HG02970 (cell line): ENCODE measurements at regions not wholly inside any gene's neighbourhood (a gene's known extent, or its start where the extent isn't known, plus 50 kb on each side); places are given as distances from the start of the nearest gene placed in this dataset.

Experiments
- ATAC-seq: cut with Tn5 transposase; IDR thresholded peaks from one replicate; pipeline ENCODE4 v1.9.1; 2021; ENCODE audit warnings: mild to moderate bottlenecking, moderate library complexity, moderate number of reproducible peaks; ENCODE audit not compliant: unreplicated experiment, low FRiP score

- ATAC-seq: no peak
These were observed 588.7 kb upstream of the PFKP start for GRCh38 chr10:2478656-2479055.

DNA sequence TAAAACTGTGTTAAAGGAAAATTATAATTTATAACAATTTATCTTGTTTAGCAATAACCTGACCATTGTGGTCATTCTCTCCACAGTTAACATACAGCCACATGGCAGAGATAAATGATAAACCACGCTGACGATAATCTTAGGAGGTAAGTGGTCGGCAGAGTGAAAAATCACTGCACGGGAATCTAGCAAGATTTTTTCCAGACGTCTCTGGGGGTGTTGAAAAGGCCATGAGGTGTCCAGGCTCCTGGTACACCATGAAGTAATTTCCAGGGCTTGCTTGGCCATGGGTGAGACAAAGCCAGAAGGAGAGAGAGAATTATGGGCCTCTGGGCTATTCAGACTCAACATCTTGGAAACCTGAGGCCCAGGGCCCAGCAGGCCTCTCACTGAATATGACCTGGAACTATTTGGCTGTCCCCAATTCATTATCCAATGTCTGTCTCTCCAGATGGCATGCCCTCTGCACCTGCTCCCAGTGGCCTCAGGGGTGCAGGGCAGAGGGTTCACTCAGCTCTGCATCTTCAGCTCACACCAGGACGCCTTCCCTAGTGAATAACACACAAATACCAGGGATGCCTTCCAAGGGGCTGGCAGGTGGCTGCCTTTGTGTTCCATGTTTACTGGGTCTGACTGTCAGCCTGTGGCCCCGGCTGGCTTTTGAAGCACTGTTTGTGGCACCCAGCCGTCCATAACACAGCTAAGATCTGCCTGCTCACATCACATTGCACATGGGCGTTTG, 590.4 kb upstream of the PFKP start:
- no peak for ATAC-seq

DNA sequence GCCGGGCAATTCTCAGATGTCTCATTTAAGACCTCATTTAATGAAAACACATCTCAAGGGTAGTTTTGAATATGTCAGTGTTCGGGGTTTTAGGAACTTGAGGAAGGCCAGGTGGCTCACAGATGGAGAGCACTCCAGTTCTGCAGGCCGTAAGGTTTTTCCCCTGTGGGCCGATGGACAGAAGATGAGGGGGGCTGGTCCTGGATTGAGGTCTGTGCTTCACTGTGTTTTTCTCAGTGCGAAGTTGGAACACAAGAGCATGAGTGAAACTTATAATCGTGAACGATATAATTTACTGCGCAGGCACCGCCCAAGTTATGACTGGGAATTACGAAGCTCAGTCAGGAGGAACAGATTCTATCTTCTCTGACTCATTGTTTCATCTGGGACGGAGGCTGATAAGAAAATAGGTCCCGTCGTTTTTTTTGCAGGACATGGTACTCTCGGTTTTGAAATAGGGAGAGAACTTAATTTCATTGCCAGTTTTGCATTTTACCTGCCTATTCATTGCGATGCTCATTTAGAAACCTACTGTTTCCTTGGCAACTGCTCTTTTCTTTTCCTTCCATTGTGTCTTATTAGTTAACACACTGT, 591.0 kb upstream of the PFKP start:
- no peak for ATAC-seq

DNA sequence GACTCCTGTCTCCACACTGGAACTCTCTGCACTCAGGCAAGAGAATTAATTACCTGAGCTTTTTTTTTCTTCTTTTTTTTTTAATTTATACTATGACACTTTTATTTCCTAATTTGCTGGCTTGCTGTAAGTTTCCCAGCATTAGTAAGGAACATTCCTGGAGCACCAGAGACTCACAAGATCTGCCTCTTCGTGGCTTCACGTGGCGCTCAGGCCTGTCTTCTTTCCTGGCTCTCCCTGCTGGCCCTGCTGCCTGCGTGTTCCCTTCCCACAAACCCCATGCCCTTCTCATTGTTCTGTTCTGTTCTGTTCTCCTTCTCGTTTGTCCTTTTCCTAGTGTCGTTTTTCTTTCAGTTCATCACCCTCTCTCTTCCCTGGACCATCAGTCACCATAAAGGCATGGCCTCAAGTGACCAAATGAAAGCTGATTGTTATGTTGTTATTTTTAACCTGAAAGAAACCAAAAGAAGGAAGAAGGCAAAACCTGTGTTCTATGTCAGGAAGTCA, 591.6 kb upstream of the PFKP start:
- no peak for ATAC-seq

- ATAC-seq: no peak
These were observed 595.5 kb upstream of the PFKP start for GRCh38 chr10:2471811-2472210.

DNA sequence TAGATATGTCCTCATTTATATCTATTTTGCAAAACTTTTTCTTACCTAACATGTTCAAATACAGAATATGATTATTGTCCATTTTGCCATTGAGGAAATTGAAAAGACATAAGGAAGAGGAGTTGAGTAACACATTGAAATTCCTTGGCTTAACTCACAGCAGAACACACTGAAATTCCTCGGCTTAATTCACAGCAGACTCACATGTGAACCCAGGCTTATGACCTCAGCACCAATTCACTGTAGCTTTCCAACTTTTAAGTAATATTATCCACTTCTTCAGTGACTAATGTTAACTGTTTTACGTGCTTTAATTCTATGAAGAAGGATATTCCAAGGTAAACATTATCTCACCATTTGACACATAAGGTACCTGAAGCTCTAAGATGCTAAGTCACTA, 597.5 kb upstream of the PFKP start:
- no peak for ATAC-seq

GRCh38 chr10:2464483-2464882, 602.9 kb upstream of the PFKP start:
- no peak for ATAC-seq

DNA sequence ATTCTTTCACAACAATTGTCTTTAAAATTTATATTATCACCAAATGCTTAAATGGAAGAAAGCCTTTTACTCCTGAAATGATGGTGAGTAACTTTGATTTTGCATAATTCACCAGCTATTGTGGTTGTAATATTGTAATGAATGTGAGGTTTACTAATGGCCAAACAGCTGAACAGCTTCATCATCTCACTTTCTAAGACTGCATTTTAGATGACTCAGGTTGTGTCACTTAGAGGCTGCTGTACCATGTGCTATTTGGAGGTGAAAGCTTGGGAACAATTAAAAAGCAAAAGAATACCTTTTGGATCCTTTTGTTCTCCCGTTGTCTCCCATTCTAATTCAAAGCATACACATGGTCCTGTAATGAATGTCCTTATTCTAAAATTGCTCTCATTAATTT, 604.0 kb upstream of the PFKP start:
- ATAC-seq: no peak

GRCh38 chr10:2462581-2462980, 604.8 kb upstream of the PFKP start:
- ATAC-seq: no peak

DNA sequence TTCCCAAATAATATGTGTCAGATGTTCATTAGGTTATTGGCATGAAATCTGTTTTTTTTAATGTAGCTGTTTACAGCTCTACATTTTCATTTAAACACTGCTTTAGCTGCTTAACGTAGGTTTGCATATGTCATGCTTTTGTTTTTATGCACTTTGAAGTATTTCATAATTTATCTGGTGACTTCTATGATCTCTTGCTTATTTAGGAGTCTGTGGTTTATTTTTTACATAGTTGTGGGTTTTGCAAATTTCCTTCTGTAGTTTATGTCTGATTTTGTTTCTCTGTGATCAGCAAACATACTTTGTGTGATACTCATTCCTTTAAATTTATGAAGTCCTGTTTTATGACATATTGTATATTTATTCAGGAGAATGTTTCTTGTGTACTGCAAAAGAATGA, 606.5 kb upstream of the PFKP start:
- ATAC-seq: no peak

GRCh38 chr10:2459713-2460112, 607.6 kb upstream of the PFKP start:
- ATAC-seq: no peak

DNA sequence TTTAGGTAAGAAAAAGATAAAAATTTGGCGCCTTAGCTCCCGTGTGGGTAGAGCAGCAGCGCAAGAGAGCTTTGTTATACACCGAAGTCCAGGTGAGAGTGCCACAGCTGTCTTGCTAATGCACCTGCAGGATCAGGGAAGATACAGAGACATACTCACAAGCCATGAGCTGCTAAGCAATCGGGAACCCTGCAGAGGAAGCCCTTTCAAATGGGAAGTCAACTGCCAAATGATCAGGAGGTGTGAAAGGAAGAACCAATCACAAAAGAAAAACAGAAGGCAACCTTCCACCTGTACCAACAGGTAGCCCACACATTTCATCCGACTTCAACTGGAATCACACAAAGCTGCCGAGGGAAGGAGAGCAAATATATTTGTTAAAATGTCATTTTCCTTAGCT, 610.5 kb upstream of the PFKP start:
- ATAC-seq: no peak

- ATAC-seq: no peak
These were observed 622.0 kb upstream of the PFKP start for GRCh38 chr10:2445370-2445769.

- ATAC-seq: no peak
These were observed 627.4 kb upstream of the PFKP start for GRCh38 chr10:2439983-2440382.

GRCh38 chr10:2439000-2439399, 628.3 kb upstream of the PFKP start:
- ATAC-seq: no peak

GRCh38 chr10:2438248-2438939, 629.0 kb upstream of the PFKP start:
- ATAC-seq: no peak

GRCh38 chr10:2436933-2437332, 630.4 kb upstream of the PFKP start:
- ATAC-seq: no peak

DNA sequence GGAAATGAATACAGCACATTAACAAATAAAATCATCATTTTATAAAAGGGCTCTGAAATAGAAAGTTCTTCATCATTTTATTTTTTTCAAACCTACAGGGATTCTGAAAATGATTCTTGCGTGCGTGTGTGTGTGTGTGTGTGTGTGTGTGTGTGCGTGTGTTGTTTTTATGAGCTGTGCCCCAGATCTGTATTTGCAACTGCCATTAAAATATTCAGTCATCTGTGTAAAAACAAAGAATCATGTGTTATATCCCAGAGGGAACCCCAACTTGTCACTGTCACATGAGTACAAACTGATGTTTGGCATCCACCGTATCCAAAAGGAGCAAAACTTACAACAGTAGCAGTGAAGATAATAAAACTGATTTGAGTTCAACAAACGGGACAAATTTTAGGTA, 635.4 kb upstream of the PFKP start:
- no peak for ATAC-seq

DNA sequence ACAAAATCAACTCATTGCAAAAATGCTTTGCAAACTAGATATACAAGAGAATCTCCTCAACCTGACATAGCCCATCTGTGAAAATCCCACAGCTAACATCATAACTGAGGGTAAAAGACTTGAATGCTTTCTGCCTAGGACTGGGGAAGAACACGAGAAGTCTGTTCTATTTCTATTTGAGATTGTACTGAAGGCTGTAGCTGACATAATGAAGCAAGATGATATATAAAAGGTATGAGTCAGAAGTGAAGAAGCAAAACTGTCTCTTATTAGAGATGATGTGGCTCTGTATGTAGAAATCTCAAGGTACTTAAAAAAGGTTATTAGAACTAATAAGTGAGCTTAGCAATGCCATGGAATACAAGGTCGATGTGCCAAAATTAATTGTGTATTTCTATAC, 639.9 kb upstream of the PFKP start:
- no peak for ATAC-seq

DNA sequence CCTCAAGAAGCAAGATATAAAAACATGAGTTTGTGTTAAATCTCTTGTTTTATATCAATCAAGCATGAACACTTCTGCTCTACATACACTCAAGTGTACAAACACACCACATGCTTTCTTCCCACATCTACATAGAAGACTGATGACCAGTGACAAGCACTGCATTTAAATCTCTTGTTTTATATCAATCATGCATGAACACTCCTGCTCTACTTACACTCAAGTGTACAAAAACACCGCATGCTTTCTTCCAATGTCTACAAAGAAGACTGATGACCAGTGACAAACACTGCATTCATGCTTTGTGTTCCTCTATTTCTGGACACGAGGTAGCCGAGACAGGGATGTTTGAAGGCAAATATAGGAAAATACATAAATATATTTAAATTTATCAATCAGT, 642.0 kb upstream of the PFKP start:
- ATAC-seq: no peak

GRCh38 chr10:2414562-2414961, 652.8 kb upstream of the PFKP start:
- no peak for ATAC-seq

GRCh38 chr10:2414039-2414438, 653.3 kb upstream of the PFKP start:
- ATAC-seq: no peak
